Kasumi-1 (cell line): ENCODE measurements at regions not wholly inside any gene's neighbourhood (a gene's known extent, or its start where the extent isn't known, plus 50 kb on each side); places are given as distances from the start of the nearest gene placed in this dataset.

Experiments used
- DNase-seq, 2 experiments: peaks; one replicate each; lab custom pipeline; 2025; lab: John Stamatoyannopoulos, UW

GRCh38 chr12:114740448-114740847 lies 56.5 kb upstream of the TBX3 start:
- no peak for DNase-seq

- DNase-seq, result no peak
Measured at GRCh38 chr12:114738460-114739184, 54.6 kb upstream of the TBX3 start.

GRCh38 chr12:114735680-114736374 lies 51.9 kb upstream of the TBX3 start:
- no peak for DNase-seq

GRCh38 chr12:114735011-114735410 lies 51.0 kb upstream of the TBX3 start:
- DNase-seq, result no peak

GRCh38 chr12:114733919-114734318 lies 49.9 kb upstream of the TBX3 start:
- DNase-seq, result no peak
